K562 (cell line): ENCODE measurements at regions not wholly inside any gene's neighbourhood (a gene's known extent, or its start where the extent isn't known, plus 50 kb on each side); places are given as distances from the start of the nearest gene placed in this dataset.
"Not testable (repeated sequence)": the region's sequence is repeated elsewhere in the genome, so short reads cannot be mapped to it uniquely, and the experiment has no call there.

ENCODE experiments used
- CTCF ChIP-seq, 3 experiments: IDR thresholded peaks in 2 of 3; conservative IDR thresholded peaks in 1 of 3; 2 replicates each; pipeline ENCODE4 v1.5.1; 2011 to 2012; ENCODE audit warnings: low read length in 3 of 3, mild to moderate bottlenecking in 3 of 3, control low read depth in 2 of 3, improper control_type of control experiment in 1 of 3, inconsistent platforms in 1 of 3, low read depth in 1 of 3, mixed read lengths in 1 of 3, moderate library complexity in 1 of 3; ENCODE audit not compliant: insufficient read depth in 2 of 3
- ELK1 ChIP-seq: sonication (generic); formaldehyde crosslinking; IDR thresholded peaks from 2 replicates; pipeline ENCODE4 v1.8.1; 2022; ENCODE audit warnings: missing genetic modification reagents
- JUND ChIP-seq, 2 experiments: IDR thresholded peaks; 2 replicates in 1 of 2; 3 replicates in 1 of 2; pipeline ENCODE4 v1.6.1; 2011; ENCODE audit warnings: borderline replicate concordance in 2 of 2, low read depth in 2 of 2, low read length in 2 of 2, improper control_type of control experiment in 1 of 2, missing biosample characterization in 1 of 2, missing genetic modification characterization in 1 of 2, missing genetic modification reagents in 1 of 2
- PATZ1 ChIP-seq: fragments of 250-450 bp; sonication (Bioruptor Pico); IDR thresholded peaks from 2 replicates; pipeline ENCODE4 v1.5.0; 2020; ENCODE audit warnings: mild to moderate bottlenecking, borderline replicate concordance
- ZNF431 ChIP-seq: sonication (generic); formaldehyde crosslinking; IDR thresholded peaks from 2 replicates; pipeline ENCODE4 v1.8.0; 2022; ENCODE audit warnings: mild to moderate bottlenecking, missing genetic modification reagents

GRCh38 chr7:150049012-150049655 is 175.4 kb downstream of the ATP6V0E2 start:
- not testable (repeated sequence) for TF ChIP-seq CTCF (IDR thresholded peaks at IDR 0.05 in 2 of 3, conservative IDR thresholded peaks at IDR 0.05 in 1 of 3; ENCODE audit: insufficient read depth in 2 of 3, low read depth in 1 of 3, low read length in 3 of 3); ELK1 (CRISPR knock-in tag); ZNF431; JUND (IDR thresholded peaks at IDR 0.05; ENCODE audit: borderline replicate concordance, low read depth, low read length); JUND (tag; IDR thresholded peaks at IDR 0.05; ENCODE audit: borderline replicate concordance, low read depth, low read length); PATZ1
